ENCODE measurements at regions not wholly inside any gene's neighbourhood (a gene's known extent, or its start where the extent isn't known, plus 50 kb on each side); places are given as distances from the start of the nearest gene placed in this dataset.

DNA sequence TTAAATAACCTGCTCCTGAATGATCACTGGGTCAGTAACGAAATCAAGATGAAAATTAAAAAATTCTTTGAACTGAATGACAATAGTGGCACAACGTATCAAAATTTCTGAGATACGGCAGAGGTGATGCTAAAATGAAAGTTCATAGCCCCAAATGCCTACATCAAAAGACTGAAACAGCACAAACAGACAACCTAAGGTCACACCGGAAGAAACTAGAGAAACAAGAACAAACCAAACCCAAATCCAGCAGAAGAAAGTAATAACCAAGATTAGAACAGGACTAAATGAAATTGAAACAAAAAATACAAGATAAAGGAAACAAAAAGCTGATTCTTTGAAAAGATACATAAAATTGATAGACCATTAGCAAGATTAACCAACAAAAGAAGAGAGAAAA is 324.1 kb downstream of the RBM26 start:
- no peak for DNase-seq

DNA sequence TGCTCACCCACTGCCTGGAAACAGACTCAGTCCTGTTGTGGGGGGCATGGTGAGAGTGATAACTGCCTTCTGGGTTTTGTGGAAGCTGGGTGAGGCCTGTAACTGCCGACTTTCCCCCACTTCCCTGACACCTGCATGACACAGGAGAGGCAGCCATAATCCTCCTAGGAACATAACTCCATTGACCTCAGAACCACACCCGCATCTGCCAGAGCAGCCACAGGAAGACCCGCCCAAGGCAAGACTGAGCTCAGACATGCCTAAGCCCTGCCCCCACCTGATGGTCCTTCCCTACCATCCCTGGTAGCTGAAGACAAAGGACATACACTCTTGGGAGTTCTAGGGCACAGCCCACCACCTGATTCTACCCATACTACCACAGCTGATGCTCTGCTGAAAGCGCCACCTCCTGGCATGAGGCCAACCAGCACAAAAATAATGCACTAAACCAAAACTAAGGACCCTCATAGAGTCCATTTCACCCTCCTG is 326.7 kb downstream of the RBM26 start:
- no peak for DNase-seq

DNA sequence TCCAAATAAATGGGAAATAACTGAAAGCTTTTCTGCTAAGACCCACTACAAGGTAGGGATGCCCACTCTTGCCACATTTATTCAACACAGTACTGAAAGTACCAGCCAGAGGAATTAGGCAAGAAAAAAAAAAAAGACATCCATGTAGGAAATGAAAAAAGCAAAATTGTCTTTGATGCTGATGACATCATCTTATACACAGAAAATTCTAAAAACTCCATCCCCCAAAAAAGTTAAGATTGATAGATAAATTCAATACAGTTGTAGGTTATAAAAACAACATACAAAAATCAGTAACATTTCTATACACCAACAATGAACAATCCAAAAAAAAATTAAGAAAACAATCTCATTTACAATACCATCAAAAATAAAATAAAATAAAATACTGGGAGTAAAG is 330.4 kb downstream of the RBM26 start:
- DNase-seq, result no peak

DNA sequence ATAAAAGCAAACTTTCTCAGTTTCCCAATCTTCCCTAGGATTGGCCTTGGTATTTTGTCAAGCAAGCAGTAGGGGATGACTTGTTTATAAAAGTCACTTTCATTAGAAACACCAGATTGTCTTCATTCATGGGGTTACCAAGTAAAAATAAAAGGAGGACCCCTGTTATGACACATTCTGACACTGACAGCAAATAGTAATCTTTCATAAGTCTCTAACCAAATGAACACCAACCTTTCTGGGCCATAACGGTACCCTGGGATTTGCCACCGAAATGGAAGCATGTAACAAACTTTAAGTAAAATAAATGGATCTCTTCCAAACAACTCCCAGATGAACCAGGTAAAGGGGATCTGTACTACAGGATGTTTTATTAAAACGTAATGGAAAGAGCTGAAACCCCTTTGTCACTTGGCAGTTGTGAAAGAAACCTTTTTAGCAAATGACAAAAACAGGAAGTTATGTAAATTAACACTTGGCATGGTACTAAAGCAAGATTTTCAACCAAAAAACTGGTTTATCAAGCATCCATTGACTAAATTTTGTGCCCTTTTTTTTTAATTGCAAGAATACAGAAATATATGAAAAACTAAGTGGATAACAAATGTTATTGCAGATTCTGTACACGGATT is 335.6 kb downstream of the RBM26 start:
- no peak for DNase-seq

DNA sequence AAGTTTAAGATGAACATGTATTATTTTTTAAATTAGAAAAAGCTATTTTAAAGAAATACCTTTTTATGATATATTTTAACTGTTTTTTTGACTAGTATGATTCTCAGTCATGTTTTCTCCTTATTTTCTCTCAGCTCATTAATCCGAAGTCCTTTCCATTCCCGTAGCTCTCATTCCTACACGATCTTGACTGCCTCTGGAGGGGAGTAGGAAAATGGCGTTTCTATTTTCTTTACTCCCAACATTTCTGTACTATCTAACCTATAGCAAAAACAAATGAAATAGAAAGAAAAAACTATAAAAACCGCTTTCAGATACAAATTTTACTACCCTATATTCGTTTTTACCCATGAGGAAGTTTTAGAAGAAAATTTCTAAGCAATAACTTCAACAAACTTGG is 343.8 kb downstream of the RBM26 start:
- no peak for DNase-seq

DNA sequence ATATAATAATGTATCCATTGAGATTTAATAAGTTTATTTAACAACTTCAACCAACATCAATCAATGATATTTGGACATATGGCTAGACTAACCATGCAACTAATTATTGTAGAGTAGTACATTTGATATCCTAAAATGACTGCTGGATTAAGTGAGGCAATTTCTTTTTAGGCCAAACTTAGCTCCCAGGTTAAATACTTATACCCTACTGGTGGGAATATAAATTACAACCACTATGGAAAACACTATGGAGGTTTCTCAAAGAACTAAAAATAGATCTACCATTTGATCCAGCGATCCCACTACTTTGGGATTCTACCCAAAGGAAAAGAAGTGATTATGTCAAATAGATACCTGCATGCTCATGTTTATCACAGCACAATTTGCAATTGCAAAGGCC is 345.8 kb downstream of the RBM26 start:
- no peak for DNase-seq

DNA sequence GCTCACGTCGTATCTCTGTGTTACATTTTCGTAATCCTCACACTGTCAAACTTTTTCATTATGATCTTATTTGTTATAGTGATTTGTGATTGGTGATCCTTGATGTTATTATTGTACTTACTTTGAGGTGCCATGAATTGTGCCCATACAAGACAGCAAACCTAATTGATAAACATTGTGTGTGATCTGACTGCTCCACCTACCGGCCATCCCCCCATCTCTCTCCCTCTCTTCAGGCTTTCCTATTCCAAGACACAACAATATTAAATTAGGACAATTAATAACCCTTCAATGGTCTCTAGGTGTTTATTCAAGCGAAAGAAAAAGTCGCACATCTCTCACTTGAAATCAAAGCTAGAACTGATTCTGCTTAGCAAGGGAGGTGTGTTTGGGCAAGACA is 349.3 kb downstream of the RBM26 start:
- DNase-seq, result no peak

DNA sequence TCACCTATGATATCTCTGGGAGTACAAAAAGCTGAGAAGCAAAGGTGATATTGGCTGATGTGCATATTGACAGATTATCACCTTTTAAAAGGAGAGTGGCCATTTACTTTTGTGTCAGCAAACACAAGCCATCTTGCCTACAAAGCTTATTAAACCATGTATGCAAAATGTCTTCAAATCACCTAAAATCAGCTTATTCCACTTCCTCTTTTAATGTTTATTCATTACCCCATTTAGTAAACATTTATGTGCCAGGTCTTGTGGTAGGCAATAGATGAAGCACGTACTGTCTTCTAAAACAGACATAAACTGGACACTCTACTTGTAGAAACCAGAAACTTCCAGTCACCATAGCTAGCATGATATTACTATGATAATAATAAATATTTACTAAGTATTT is 354.6 kb downstream of the RBM26 start:
- DNase-seq, result no peak

DNA sequence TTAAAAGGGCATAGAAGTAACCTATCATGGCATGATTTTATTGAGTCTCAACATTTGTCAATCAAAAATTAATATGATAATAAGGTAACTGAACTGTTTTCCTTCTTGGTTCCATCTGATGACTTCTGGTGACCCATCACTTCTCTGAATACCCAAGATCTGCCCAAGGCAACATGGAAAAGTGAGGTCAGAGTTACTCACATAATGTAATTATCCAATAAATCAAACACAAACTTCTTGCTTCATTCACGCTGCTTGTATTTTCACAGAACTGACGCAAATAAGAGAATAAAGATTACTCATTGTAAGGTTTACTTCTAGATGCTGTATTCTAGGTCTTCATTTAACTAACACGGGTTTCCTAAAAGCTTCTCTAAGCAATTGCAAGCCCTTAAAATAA is 361.6 kb downstream of the RBM26 start:
- DNase-seq, result no peak

DNA sequence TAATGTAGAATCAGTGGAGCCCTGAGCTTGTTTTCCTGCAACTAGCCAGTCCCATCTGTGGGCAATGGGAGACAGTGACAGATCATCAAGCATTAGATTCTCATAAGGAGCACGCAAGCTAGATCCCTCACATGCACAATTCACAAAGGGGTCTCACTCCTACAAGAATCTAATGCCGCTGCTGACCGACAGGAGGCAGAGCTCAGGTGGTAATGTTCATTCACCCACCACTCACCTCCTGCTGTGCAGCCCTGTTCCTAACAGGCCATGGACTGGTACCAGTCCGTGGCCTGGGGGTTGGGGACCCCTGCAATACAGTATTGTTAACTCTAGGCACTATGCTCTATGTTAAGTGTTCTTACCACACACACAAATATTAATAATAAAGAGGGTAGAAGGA is 362.8 kb downstream of the RBM26 start:
- no peak for DNase-seq

DNA sequence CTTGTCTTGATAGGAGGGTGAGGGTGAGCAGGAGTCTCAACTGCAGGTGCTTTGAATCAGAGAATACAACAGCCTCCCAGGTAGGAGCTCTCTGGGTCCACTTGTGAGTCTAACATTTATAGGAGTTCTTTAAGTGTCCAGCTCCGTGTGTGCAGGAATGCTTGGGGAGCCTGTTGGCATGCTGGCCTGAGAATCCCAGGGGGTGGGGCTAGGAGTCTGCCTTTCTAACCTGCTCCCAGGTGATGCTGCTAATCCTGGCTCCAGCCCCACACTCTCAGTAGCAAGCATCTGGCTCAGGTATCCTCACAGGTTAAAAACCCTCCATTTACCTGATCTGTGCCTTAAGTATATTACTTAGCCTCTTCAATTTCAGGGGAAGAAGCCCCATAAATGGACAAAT is 368.9 kb downstream of the RBM26 start:
- DNase-seq, result no peak

DNA sequence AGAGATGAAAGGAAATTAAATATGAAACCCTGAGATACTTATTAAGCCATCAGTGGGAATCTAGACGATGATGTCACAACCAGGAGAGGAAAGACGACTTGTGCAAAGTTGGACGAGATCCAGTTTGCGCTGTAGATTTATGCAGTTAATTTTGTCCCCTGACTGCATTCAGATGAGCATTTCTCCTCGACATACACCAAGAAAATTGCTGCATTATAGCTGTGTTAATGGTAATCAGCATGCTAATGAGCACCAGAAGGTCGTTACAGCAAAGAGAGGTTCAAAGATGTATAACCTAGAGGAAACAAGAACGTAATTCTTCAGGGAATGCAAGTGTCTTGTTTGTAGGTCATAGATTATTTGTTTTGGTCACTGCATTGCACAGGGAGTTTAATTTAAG is 371.7 kb downstream of the RBM26 start:
- no peak for DNase-seq

DNA sequence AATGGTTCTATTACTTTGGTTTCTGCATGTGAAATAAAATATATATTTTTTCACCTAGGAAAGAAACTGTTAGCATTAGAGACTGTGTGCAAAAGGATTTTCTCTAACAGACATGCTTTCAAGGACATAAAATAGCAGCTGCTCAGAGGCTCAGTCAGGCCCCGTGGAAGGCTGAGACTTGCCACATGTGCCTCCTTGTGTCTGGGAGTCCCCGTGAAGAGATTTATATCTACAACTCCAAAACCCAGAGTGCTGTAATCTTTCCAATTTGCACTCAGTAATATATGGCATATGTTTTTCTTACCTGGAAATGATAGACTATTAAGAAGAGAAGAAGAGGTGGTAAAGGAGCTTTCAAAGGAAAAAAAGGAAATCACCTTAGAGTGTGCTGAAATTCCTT is 371.6 kb upstream of the OBI1 start:
- no peak for DNase-seq

DNA sequence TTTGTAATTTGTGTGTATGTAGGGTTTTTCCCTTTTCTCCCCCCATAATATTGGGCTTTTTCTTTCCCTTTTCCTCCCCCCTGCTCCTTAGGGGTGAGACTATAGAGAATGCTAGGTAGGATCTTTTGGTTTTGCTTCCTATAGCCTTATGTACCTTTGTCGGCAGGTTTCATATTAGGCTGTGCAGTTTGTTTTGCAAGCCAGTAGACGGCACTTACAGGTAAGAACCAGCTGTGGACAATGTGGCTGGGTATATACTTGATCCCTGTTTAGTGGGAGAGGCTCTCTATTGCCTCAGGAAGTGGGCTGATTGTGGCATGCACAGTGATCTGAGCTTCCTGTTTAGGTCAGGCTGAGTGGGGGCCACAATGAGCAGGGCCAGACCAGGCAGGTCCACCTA is 359.2 kb upstream of the OBI1 start:
- DNase-seq, result no peak

DNA sequence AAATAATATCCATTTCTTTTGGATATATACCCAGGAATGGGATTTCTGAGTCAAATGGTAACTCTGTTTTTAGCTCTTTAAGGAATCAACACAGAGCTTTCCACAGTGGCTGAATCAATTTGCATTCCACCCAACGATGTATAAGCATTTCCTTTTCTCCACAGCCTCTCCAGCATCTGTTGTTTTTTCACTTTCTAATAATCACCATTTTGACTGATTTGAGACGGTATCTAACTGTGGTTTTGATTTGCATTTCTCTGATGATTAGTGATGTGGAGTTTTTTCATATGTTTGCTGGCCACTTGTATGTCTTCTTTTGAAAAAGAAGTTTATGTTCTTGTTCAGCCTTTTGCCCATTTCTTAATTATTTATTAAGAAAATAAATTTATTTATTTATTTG is 352.2 kb upstream of the OBI1 start:
- DNase-seq, result no peak

DNA sequence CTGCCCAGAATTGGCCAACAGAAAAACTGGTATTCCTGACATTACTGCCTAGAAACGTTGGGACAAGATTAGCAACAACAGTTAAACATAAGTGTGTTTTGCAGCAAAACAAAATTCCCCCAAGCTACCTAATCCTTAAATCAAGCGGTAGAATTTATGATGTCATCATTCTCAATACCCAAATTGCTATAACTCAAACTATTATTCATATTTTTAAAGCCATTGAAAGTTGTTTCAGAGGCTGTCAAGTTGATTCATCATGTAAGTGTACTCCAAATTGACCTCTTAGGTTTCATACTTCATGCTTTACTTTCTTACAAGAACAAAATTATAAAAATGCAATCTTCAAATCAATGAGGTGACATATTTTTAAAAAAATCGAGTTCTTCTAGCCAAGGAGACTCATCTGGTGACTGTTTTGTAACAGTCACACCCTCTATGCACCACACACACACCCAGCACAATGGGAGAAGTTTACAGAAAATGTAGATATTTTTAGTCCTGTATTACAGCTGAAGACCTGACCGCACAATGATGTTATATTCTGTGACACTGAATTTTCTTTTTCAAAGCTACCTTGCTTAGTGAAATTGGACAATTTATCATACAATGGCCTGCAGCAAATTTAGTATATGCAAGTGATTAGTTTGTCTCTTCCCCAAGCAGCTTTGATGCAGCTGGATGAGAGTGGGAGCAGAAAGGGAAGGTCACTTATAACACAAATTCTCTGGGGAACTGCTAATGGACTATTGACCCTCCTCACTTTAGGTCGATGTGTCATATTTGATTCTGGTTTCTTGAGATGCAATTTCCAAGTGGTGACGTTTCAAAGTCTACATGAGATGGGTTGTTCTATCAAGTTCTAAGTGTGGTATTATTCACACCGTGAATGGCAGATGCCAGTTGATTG is 345.3 kb upstream of the OBI1 start:
- DNase-seq, result no peak

DNA sequence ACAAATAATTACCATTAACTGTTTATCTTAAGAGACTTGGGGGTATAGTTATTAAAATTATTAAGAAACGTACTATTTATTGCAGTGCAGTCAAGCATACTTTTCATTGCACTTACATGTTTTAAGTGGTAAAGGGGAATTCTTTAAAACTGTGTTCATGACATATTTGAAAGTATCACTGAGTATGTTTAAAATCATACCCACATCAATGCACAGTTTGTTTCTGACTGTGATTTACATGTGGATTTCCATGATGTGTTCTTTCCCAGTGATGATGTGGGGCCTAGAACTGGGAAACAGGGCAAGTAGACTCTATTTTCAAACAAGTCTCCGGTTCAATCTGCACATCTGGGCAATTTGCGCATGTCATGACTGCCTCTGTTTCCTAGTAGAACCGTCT is 340.5 kb upstream of the OBI1 start:
- DNase-seq, result no peak

DNA sequence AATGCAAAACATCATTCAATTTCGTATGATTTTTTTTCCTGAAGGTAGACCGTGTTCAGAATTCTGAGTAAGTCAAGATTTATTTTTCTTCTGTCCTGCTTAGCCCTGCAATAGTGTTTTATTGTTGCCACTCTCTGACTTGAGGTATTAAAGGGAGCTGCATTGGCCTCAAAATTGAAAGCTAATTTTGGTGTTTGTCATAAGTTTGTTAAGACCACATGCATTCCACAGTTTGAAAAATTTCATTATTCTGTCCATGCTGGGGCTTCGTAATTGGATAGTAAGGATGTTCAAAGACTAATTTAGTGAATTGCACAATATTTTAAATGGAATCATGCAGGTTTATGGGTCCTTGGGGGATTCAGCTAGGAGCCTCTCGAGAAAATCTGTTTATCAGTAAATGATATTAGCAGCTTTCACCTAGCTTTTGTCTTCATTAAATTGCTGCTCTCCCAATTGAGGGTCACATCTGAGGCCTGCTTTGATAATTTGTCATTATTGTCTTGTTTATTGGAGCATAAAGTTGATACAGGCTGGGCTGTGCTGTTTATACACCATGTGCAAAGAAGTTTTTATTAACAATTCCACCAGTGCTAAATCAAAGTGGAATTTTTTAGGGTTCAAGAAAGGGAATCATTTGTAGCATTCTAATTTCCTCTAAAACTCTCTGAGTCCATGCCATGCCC is 339.8 kb upstream of the OBI1 start:
- no peak for DNase-seq

DNA sequence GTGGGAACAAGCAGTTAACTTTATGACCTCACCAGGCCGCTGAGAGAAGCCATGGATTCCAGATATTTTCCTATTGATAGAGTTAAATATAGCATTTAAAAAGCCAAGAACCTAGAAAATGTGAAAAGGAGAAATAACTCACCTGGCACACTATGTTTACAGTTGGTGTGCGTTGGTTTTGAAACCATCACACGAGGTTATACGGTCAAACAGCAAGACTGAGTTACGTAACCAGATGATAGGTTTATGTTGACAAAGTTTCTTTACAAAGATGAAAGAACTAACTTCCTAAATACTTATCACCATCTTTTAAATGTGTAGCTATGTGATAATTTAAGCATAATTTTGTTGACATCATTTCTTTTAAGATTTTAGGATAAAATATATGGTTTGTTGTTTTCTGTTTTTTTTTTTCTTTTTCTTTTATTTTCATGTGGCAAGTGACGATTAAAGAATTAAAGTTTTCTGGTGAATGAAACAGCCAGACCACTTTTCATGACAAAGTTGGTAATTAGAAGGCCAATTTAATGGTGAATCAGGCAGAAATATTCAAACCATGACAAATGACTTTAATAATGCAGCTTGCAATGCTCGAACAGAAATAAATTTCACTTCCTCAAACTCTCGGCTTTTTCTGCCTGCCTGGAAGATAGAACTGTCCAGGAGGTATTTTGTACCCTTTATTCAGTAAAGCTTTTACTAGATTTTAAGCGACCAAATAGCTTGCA is 339.1 kb upstream of the OBI1 start:
- DNase-seq, result no peak

DNA sequence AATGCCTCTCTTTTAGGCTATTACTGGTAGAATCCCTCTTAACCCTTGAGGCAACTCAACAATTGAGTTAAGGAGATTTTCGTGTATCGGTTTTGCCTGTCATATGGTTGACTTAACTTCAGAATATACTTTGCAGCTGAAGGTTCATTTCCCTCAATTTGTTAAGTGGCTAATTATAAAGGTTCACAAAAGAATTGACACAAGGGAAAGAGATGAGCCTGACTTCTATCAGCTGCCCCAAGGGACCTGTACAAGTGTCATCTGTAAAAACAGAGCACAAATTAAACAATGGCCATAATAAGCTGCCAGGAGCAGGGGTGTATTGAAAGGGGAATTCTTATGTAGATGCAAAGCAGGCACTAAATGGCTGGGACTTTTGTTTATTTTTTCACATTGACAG is 334.8 kb upstream of the OBI1 start:
- DNase-seq, result no peak

DNA sequence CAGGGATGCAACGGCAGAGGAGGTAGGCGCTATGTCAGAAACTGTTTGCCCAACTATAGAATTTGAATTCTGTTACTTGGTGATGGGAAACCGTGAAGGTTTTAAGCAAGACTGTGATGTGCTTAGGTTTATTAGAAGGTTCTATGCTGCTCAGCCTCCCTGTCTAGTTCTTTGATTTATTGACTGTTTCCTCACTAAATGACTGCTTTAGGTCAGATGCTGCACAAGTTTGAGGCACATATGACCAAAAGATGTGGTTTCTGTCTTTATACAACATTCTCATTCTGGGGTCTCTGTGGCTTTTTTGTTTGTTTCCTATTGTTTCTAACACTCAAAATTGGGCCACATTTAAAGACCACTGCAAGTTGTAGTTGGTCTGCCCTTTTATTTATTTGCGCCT is 323.0 kb upstream of the OBI1 start:
- DNase-seq, result no peak

DNA sequence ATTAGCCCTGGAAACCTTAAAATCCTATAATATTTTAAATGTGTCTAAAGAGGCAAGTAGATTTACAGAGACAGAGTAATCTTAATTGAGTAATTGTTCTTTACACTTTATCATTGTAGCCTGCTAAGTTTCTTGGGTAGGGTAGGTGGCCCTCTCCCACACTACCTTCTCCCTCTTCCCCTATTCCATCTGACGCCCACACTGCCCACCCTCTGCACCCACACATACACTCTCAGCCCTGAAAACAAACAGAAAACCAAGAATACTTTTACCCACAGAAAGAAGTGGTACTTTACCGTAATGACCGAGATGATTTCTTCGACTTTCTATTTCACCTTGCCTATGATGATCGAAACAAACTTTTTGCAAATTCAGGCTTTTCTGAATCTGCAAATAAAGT is 320.4 kb upstream of the OBI1 start:
- no peak for DNase-seq

DNA sequence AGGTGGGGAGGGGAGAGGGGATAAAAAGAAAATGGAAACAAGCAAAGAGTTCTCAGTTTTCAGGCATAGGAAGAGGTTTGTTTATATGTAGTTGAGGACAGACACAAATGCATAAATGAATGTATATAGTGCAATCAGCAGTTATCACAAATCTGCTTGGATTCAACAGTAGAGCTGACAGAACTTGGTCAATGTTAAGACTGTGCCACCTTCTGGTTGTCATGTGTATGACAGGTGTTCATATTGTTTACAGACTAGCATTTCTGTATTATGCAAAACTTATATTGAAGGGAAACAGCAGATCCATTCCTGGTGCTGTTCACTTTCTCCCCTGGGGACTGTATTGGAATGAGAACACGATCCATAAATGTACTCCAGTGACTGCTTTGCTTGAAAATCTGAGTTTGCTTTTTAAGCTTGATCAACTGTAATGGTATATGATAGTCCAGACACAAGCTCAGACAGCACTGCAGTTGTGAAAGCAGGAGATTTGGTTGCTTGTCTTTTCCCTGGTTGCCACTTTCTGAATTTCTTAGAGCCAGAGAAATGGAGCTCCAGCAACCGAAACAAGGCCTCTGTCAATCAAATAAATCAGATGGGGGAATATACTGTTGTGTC is 319.5 kb upstream of the OBI1 start:
- no peak for DNase-seq
